ENCODE measurements at regions not wholly inside any gene's neighbourhood (a gene's known extent, or its start where the extent isn't known, plus 50 kb on each side); places are given as distances from the start of the nearest gene placed in this dataset.

- no peak for DNase-seq (ENCODE audit: low read depth in 2 of 2)
- H3K4me3 ChIP-seq (replicated peaks in 1 of 2; ENCODE audit: low read depth in 2 of 2, low read length in 2 of 2), result no peak overlapping the region
- TF ChIP-seq CTCF (IDR thresholded peaks at IDR 0.05; ENCODE audit: low read depth, low read length), result no peak
Measured at GRCh38 chr18:38879871-38880270, 1314.3 kb upstream of the CELF4 start.

GRCh38 chr18:38872342-38872741 lies 1306.7 kb upstream of the CELF4 start:
- TF ChIP-seq CTCF (IDR thresholded peaks at IDR 0.05; ENCODE audit: low read depth, low read length), result no peak
- no peak overlapping the region for H3K4me3 ChIP-seq (replicated peaks in 1 of 2; ENCODE audit: low read depth in 2 of 2, low read length in 2 of 2)
- DNase-seq (ENCODE audit: low read depth in 2 of 2), result no peak

DNA sequence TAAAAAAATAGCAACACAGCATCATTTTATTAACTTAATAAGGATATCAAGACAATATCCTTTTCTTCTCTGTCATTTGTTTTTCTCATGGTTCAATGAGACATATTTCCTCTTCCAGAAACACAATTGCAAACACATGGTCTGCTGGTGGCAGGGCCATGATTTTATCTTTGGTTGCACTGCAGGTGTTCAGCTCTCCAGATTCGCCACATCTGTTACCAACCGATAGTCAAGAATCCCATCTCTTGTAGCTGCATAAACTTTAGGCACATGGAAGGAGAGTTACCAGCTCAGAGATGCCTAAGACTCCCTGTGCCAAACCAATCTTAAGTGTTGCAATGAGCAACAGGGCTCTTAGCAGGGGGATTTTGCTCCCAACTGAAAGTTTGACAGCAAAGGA lies 1303.2 kb upstream of the CELF4 start:
- H3K4me3 ChIP-seq (replicated peaks in 1 of 2; ENCODE audit: low read depth in 2 of 2, low read length in 2 of 2), result no peak overlapping the region
- DNase-seq (ENCODE audit: low read depth in 2 of 2), result no peak
- no peak for TF ChIP-seq CTCF (IDR thresholded peaks at IDR 0.05; ENCODE audit: low read depth, low read length)

DNA sequence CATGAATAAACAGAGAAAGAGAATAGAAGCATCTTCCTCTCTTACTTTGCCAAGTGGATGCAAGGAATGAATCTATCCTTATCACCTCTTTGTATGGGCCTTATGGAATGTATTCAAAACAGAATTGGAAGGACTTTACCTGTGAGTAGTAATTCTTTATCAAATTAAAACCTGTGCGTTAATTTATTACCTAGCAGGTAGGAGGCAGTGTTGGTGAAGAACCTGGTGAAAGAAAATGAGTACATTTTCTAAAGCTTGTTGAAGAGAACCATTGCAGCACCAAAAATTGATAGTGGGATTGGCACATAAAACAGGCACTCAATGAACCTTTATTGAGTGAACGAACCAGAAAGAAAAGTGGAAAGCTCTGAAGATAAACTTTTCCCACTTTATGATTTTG lies 1302.1 kb upstream of the CELF4 start:
- no peak for DNase-seq (ENCODE audit: low read depth in 2 of 2)
- TF ChIP-seq CTCF (IDR thresholded peaks at IDR 0.05; ENCODE audit: low read depth, low read length), result no peak
- H3K4me3 ChIP-seq (replicated peaks in 1 of 2; ENCODE audit: low read depth in 2 of 2, low read length in 2 of 2), result no peak overlapping the region

DNA sequence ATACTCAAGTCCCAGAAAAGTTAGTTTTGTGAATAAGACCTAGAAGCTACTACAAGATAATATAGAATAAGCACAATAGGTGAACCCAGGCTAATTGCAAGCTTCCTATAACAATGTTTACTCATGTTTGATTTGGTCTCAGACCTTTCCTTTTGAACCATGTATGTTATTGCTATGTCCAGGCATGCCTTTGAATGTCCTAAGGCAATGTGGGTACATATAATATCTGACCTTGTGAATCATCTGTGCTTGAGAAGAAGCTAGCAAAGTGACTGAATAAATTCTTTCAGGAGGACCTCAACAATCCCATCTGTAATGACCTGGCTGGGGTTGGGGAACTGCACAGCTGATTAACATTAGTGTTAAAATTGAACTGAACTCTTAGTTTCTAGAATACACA lies 1285.9 kb upstream of the CELF4 start:
- TF ChIP-seq CTCF (IDR thresholded peaks at IDR 0.05; ENCODE audit: low read depth, low read length), result no peak
- no peak for DNase-seq (ENCODE audit: low read depth in 2 of 2)
- no peak overlapping the region for H3K4me3 ChIP-seq (replicated peaks in 1 of 2; ENCODE audit: low read depth in 2 of 2, low read length in 2 of 2)

GRCh38 chr18:38847326-38847725 lies 1281.7 kb upstream of the CELF4 start:
- no peak overlapping the region for H3K4me3 ChIP-seq (replicated peaks in 1 of 2; ENCODE audit: low read depth in 2 of 2, low read length in 2 of 2)
- TF ChIP-seq CTCF (IDR thresholded peaks at IDR 0.05; ENCODE audit: low read depth, low read length), result no peak

DNA sequence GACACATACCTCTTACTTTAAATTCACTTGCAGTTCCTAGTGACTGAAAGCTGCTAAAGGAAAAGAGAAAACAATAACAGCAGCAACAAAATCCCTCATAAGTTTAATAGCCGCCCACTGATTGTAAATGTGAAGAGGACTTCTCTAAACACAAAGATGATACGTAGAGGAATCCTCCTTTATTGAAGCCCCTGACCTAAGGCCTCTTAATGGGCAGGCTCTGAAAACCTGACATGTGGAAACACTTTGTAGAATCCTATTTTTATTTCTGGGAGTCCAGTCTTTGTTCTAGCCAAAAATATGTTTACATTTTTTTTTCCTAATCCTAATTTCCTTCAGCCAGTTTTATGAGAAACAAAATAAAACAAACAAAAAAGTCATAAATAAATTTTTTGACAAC lies 1277.7 kb upstream of the CELF4 start:
- DNase-seq (ENCODE audit: low read depth in 2 of 2), result no peak
- TF ChIP-seq CTCF (IDR thresholded peaks at IDR 0.05; ENCODE audit: low read depth, low read length), result no peak
- H3K4me3 ChIP-seq (replicated peaks in 1 of 2; ENCODE audit: low read depth in 2 of 2, low read length in 2 of 2), result no peak overlapping the region

More at GRCh38 chr18:38847326-38847725, 1281.7 kb upstream of the CELF4 start:
- no peak for DNase-seq (ENCODE audit: low read depth in 2 of 2)
